Mucosa of descending colon (tissue), 3 donors: ENCODE measurements at regions not wholly inside any gene's neighbourhood (a gene's known extent, or its start where the extent isn't known, plus 50 kb on each side); places are given as distances from the start of the nearest gene placed in this dataset.
"Not testable (repeated sequence)": the region's sequence is repeated elsewhere in the genome, so short reads cannot be mapped to it uniquely, and the experiment has no call there.

ENCODE experiments used
- ATAC-seq: fragments of 200-7000 bp; cut with Tn5 transposase; one replicate; pipeline ENCODE4 v1.9.1; 2020; ENCODE audit warnings: mild to moderate bottlenecking, moderate library complexity
- DNase-seq, 3 donors: peaks; one replicate each; pipeline ENCODE4 v3.0.0-alpha.2; 2020
- H3K36me3 ChIP-seq: fragments of 200-600 bp; one replicate; pipeline ENCODE4 v1.8.0; 2021; ENCODE audit warnings: low read depth, mild to moderate bottlenecking
- H3K4me1 ChIP-seq: fragments of 200-600 bp; one replicate; pipeline ENCODE4 v1.8.0; 2021; ENCODE audit warnings: low read depth, mild to moderate bottlenecking
- H3K4me3 ChIP-seq: fragments of 200-600 bp; one replicate; pipeline ENCODE4 v1.8.0; 2021; ENCODE audit warnings: mild to moderate bottlenecking
- H3K9me3 ChIP-seq: fragments of 200-600 bp; one replicate; pipeline ENCODE4 v1.8.0; 2021; ENCODE audit warnings: mild to moderate bottlenecking
- intact Hi-C, 2 donors: fragments of 100-400 bp; cut with DNase I in 1 of 2; cut with micrococcal nuclease in 1 of 2; formaldehyde crosslinking; loops; one replicate each; pipeline versions ENCODE4 v1.11.0 to v1.11.1; 2022; cut with DNase I, micrococcal nuclease
- TF ChIP-seq, protein P1 (sequence below): fragments of 200-600 bp; IDR thresholded peaks from one replicate; pipeline ENCODE4 v1.8.0; 2022; ENCODE audit warnings: antibody characterized with exemption, mild to moderate bottlenecking
- donor health status: DM: no; HTN: no; CAD: no; lungs with moderate emphysema.
- donor health status: DM: no; HTN: no; CAD: no.
- donor health status: DM: no; HTN: yes; CAD: no.

DNA sequence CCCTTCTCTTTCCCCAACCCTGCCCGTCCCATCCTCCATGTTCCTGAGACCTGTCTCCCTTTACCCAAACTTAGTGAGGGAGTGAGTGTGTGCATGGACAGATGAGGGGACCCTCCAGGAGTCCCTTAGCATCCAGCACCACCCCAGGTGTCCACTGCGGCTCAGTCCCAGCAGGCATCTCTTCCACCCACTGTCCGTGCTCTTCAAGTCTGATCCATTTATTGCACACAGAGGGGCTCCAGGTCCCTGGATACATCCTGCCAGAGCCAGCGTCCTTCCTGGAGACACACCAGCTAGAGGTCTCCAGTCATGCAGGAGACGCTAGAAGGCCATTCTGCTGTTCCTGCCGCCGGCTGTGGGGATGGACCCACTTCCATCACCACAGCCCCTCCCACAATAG lies 239.2 kb downstream of the ADGRD1 start:
- H3K4me3 ChIP-seq: no peak overlapping the region
- no peaks in the 10 kb centered on the region for H3K36me3 ChIP-seq
- no peaks in the 10 kb centered on the region for H3K4me1 ChIP-seq
- intact Hi-C loops: no loop called here
- DNase-seq: no peak
- ATAC-seq: no peak
- no peaks in the 10 kb centered on the region for H3K9me3 ChIP-seq
- TF ChIP-seq, protein P1, sequence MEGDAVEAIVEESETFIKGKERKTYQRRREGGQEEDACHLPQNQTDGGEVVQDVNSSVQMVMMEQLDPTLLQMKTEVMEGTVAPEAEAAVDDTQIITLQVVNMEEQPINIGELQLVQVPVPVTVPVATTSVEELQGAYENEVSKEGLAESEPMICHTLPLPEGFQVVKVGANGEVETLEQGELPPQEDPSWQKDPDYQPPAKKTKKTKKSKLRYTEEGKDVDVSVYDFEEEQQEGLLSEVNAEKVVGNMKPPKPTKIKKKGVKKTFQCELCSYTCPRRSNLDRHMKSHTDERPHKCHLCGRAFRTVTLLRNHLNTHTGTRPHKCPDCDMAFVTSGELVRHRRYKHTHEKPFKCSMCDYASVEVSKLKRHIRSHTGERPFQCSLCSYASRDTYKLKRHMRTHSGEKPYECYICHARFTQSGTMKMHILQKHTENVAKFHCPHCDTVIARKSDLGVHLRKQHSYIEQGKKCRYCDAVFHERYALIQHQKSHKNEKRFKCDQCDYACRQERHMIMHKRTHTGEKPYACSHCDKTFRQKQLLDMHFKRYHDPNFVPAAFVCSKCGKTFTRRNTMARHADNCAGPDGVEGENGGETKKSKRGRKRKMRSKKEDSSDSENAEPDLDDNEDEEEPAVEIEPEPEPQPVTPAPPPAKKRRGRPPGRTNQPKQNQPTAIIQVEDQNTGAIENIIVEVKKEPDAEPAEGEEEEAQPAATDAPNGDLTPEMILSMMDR: no peak

DNA sequence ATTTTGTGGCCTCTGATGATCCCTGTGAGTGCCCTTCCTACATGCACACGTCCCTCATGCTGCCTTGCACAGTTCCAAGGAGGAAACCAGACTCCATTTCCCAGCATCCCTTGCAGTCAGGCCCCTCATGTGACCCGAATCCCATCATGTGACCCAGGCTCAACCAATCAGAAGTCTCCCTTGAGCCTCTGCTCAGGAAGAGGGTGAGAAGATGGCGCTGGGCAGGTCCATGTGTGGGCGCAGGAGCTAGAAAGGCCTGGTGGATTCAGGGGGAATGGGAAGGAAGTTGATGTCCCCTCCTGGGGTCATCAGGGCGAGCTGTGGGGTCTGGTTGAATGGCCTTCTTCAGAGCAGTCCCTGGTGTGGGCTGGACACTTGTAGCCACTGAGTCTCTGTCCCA lies 240.5 kb downstream of the ADGRD1 start:
- no peak for DNase-seq
- TF ChIP-seq, protein P1: no peak
- H3K9me3 ChIP-seq: no peaks in the 10 kb centered on the region
- intact Hi-C loops: no loop called here
- H3K4me3 ChIP-seq: no peak overlapping the region
- H3K36me3 ChIP-seq: no peaks in the 10 kb centered on the region
- no peaks in the 10 kb centered on the region for H3K4me1 ChIP-seq
- no peak for ATAC-seq

DNA sequence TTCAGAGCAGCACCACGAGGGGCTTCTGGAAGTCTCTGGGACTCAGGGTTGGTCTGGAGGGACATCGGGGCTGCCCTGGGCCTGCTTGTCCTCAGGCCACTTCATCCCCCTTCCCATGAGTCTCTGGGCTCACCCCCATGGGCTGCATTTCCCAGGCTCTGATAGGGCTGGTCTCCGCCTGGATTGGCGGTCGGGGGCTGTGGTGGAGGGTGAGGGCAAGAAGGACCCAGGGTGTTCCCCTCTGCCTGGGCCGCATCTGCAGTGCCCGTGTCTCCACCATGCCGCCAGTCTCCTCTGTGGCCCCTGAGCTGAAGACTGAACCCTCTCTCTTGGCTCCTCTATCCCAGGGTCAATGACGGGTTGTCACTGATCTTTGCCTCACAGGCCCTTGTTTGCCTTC lies 242.1 kb downstream of the ADGRD1 start:
- no peak for ATAC-seq
- no peak for DNase-seq
- Histone ChIP-seq H3K36me3 (no peaks in the 10 kb centered on the region), H3K4me3 (no peak overlapping the region), H3K9me3 (no peaks in the 10 kb centered on the region), H3K4me1 (no peaks in the 10 kb centered on the region)
- intact Hi-C loops: no loop called here
- TF ChIP-seq, protein P1: no peak

DNA sequence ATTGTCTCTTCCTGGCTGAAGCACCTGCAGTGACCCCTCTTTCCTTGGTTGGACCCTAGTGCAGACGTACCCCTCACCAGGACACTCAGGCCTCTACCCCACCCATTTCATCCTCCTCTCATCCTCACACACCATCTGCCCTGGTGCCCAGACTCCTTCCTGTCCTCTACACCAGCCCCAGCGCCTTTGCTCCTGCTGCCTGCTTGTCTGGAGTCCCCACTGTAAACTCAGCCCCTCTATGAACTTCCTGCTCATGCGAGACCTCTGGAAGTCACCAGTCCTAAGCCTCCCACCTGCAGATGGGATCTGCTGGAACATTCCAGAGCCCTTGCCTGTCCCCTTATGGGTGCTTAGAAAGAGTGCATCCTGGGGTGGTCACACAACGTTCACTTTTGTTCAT lies 242.5 kb downstream of the ADGRD1 start:
- H3K4me3 ChIP-seq: no peak overlapping the region
- H3K4me1 ChIP-seq: no peaks in the 10 kb centered on the region
- ATAC-seq (no peak), DNase-seq (no peak)
- no peaks in the 10 kb centered on the region for H3K9me3 ChIP-seq
- no peaks in the 10 kb centered on the region for H3K36me3 ChIP-seq
- TF ChIP-seq, protein P1: no peak
- intact Hi-C loops: no loop called here

DNA sequence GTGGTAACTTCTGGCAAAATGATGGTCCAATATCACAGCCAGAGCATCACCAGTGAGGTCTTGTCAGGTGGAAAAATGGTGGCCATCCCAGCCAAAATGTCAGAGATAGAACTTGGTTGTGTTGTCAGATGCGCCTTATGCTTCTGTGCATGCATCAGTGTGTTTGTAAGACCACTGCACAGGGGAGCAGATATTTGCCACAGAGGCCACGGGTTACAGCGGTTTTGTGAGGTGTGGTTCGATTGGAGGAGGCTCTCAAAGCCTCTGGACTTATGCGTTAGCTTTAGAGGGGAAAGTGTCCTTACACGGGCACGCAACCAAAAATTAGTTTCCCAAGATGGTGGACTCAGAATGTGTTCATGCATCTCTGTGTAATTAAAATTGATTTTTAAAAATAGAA lies 243.8 kb downstream of the ADGRD1 start:
- no peak overlapping the region for H3K4me3 ChIP-seq
- TF ChIP-seq, protein P1: no peak
- H3K36me3 ChIP-seq: no peaks in the 10 kb centered on the region
- DNase-seq (no peak), ATAC-seq (no peak)
- intact Hi-C loops: no loop called here
- no peaks in the 10 kb centered on the region for H3K9me3 ChIP-seq
- no peaks in the 10 kb centered on the region for H3K4me1 ChIP-seq

DNA sequence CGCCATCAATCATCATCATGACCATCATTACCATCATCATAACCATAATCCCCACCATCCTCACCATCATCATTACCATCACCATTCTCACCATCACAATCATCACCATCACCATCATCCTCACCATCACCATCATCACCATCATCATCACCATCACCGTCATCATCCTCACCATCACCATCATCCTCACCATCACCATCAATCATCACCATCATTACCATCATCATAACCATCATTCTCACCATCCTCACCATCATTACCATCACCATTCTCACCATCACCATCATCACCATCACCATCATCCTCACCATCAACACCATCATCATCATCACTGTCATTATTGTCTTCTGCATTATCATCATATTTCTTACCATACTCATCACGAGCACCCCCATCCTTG lies 245.5 kb downstream of the ADGRD1 start:
- H3K9me3 ChIP-seq: no peaks in the 10 kb centered on the region
- no peaks in the 10 kb centered on the region for H3K36me3 ChIP-seq
- ATAC-seq: no peak
- TF ChIP-seq, protein P1: no peak
- no peaks in the 10 kb centered on the region for H3K4me1 ChIP-seq
- intact Hi-C loops: no loop called here
- H3K4me3 ChIP-seq: no peak overlapping the region
- DNase-seq: no peak

DNA sequence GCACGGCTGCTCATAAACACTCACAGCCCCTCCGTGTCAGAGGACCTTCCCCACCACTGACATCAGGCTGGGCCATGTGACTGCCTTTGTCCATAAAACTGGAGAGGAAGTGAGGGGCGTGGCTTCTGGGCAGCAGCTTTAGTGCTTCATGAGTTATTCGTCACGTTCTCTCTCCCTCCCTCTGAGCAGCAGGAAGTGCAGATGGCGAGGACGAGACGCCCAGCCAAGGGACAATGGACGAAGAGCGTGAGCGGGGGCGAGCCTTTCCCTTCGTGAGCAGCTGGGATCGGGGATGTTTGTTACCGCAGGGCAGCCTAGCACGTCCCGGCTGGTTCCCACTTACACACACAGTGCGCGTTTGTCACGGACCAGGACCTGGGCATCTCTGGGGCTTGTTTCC lies 248.2 kb downstream of the ADGRD1 start:
- DNase-seq, H3K4me3 ChIP-seq, ATAC-seq, intact Hi-C loops, H3K36me3 ChIP-seq, H3K9me3 ChIP-seq, H3K4me1 ChIP-seq: not testable (repeated sequence)
